ENCODE measurements at regions not wholly inside any gene's neighbourhood (a gene's known extent, or its start where the extent isn't known, plus 50 kb on each side); places are given as distances from the start of the nearest gene placed in this dataset.

- Mint-ChIP-seq H3K4me3 (no peak overlapping the region), H3K4me1 (no peaks in the 10 kb centered on the region), H3K27ac (no peak overlapping the region), H3K27me3 (peaks cover 45% of the 10 kb centered on the region), H3K36me3 (ENCODE audit: low read depth) (peaks cover 3% of the 10 kb centered on the region)
- DNase-seq (no peak), ATAC-seq (no peak)
- H3K9me3 ChIP-seq (ENCODE audit: control insufficient read depth, low read length, poor library complexity, severe bottlenecking) = no peaks in the 10 kb centered on the region
Observed at GRCh38 chr18:51390702-51391101, 193.2 kb upstream of the MEX3C start.

GRCh38 chr18:51391215-51391614 is 193.7 kb upstream of the MEX3C start:
- DNase-seq (no peak), ATAC-seq (no peak)
- H3K27me3 Mint-ChIP-seq = peaks cover 45% of the 10 kb centered on the region
- H3K27ac Mint-ChIP-seq = no peak overlapping the region
- H3K9me3 ChIP-seq (ENCODE audit: control insufficient read depth, low read length, poor library complexity, severe bottlenecking) = no peaks in the 10 kb centered on the region
- H3K4me1 Mint-ChIP-seq = no peaks in the 10 kb centered on the region
- H3K4me3 Mint-ChIP-seq = no peak overlapping the region
- H3K36me3 Mint-ChIP-seq (ENCODE audit: low read depth) = peaks cover 3% of the 10 kb centered on the region

GRCh38 chr18:51391731-51392130 is 194.2 kb upstream of the MEX3C start:
- Mint-ChIP-seq H3K36me3 (ENCODE audit: low read depth) (peaks cover 3% of the 10 kb centered on the region), H3K27me3 (peaks cover 44% of the 10 kb centered on the region), H3K4me3 (no peak overlapping the region), H3K4me1 (no peaks in the 10 kb centered on the region), H3K27ac (no peak overlapping the region)
- H3K9me3 ChIP-seq (ENCODE audit: control insufficient read depth, low read length, poor library complexity, severe bottlenecking) = no peaks in the 10 kb centered on the region
- ATAC-seq (no peak), DNase-seq (no peak)

- Mint-ChIP-seq H3K27ac (no peak overlapping the region), H3K4me1 (no peaks in the 10 kb centered on the region), H3K4me3 (no peak overlapping the region), H3K27me3 (peaks cover 28% of the 10 kb centered on the region), H3K36me3 (ENCODE audit: low read depth) (peaks cover 3% of the 10 kb centered on the region)
- H3K9me3 ChIP-seq (ENCODE audit: control insufficient read depth, low read length, poor library complexity, severe bottlenecking) = no peaks in the 10 kb centered on the region
- DNase-seq = no peak
- no peak for ATAC-seq
Observed at GRCh38 chr18:51397347-51397962, 200.0 kb upstream of the MEX3C start.

- Mint-ChIP-seq H3K36me3 (ENCODE audit: low read depth) (peaks cover 3% of the 10 kb centered on the region), H3K4me1 (no peaks in the 10 kb centered on the region), H3K27me3 (peaks cover 27% of the 10 kb centered on the region), H3K27ac (no peak overlapping the region), H3K4me3 (no peak overlapping the region)
- ATAC-seq (no peak), DNase-seq (no peak)
- no peaks in the 10 kb centered on the region for H3K9me3 ChIP-seq (ENCODE audit: control insufficient read depth, low read length, poor library complexity, severe bottlenecking)
Observed at GRCh38 chr18:51398104-51398503, 200.6 kb upstream of the MEX3C start.

GRCh38 chr18:51399491-51400122 is 202.1 kb upstream of the MEX3C start:
- no peak for ATAC-seq
- H3K9me3 ChIP-seq (ENCODE audit: control insufficient read depth, low read length, poor library complexity, severe bottlenecking) = no peaks in the 10 kb centered on the region
- Mint-ChIP-seq H3K4me1 (no peaks in the 10 kb centered on the region), H3K27me3 (peaks cover 16% of the 10 kb centered on the region), H3K4me3 (no peak overlapping the region), H3K36me3 (ENCODE audit: low read depth) (no peaks in the 10 kb centered on the region), H3K27ac (no peak overlapping the region)
- DNase-seq = no peak

GRCh38 chr18:51400721-51401120 is 203.2 kb upstream of the MEX3C start:
- DNase-seq (no peak), ATAC-seq (no peak)
- Mint-ChIP-seq H3K27ac (no peak overlapping the region), H3K4me3 (no peak overlapping the region), H3K4me1 (no peaks in the 10 kb centered on the region), H3K36me3 (ENCODE audit: low read depth) (no peaks in the 10 kb centered on the region), H3K27me3 (peaks cover 11% of the 10 kb centered on the region)
- no peaks in the 10 kb centered on the region for H3K9me3 ChIP-seq (ENCODE audit: control insufficient read depth, low read length, poor library complexity, severe bottlenecking)

- Mint-ChIP-seq H3K4me3 (no peak overlapping the region), H3K27ac (no peak overlapping the region), H3K27me3 (peaks cover 10% of the 10 kb centered on the region), H3K4me1 (no peaks in the 10 kb centered on the region), H3K36me3 (ENCODE audit: low read depth) (no peaks in the 10 kb centered on the region)
- DNase-seq (no peak), ATAC-seq (no peak)
- no peaks in the 10 kb centered on the region for H3K9me3 ChIP-seq (ENCODE audit: control insufficient read depth, low read length, poor library complexity, severe bottlenecking)
Observed at GRCh38 chr18:51401912-51402311, 204.4 kb upstream of the MEX3C start.

- no peaks in the 10 kb centered on the region for H3K9me3 ChIP-seq (ENCODE audit: control insufficient read depth, low read length, poor library complexity, severe bottlenecking)
- no peaks in the 10 kb centered on the region for H3K36me3 Mint-ChIP-seq (ENCODE audit: low read depth)
- H3K4me1 Mint-ChIP-seq = no peaks in the 10 kb centered on the region
- ATAC-seq (no peak), DNase-seq (no peak)
- H3K4me3 Mint-ChIP-seq = no peak overlapping the region
- no peak overlapping the region for H3K27ac Mint-ChIP-seq
- H3K27me3 Mint-ChIP-seq = peaks cover 6% of the 10 kb centered on the region
Observed at GRCh38 chr18:51404620-51405019, 207.1 kb upstream of the MEX3C start.

GRCh38 chr18:51405683-51406477 is 208.4 kb upstream of the MEX3C start:
- DNase-seq = no peak
- H3K9me3 ChIP-seq (ENCODE audit: control insufficient read depth, low read length, poor library complexity, severe bottlenecking) = no peaks in the 10 kb centered on the region
- H3K27me3 Mint-ChIP-seq = peaks cover 6% of the 10 kb centered on the region
- H3K27ac Mint-ChIP-seq = no peak overlapping the region
- no peak for ATAC-seq
- H3K4me3 Mint-ChIP-seq = no peak overlapping the region
- H3K4me1 Mint-ChIP-seq = no peaks in the 10 kb centered on the region
- no peaks in the 10 kb centered on the region for H3K36me3 Mint-ChIP-seq (ENCODE audit: low read depth)

- Mint-ChIP-seq H3K27ac (no peak overlapping the region), H3K36me3 (ENCODE audit: low read depth) (no peaks in the 10 kb centered on the region), H3K4me3 (no peak overlapping the region), H3K27me3 (peaks cover 3% of the 10 kb centered on the region), H3K4me1 (no peaks in the 10 kb centered on the region)
- DNase-seq (no peak), ATAC-seq (no peak)
- no peaks in the 10 kb centered on the region for H3K9me3 ChIP-seq (ENCODE audit: control insufficient read depth, low read length, poor library complexity, severe bottlenecking)
Observed at GRCh38 chr18:51417643-51418483, 220.4 kb upstream of the MEX3C start.

- DNase-seq (no peak), ATAC-seq (no peak)
- H3K4me3 Mint-ChIP-seq = no peak overlapping the region
- H3K36me3 Mint-ChIP-seq (ENCODE audit: low read depth) = no peaks in the 10 kb centered on the region
- H3K9me3 ChIP-seq (ENCODE audit: control insufficient read depth, low read length, poor library complexity, severe bottlenecking) = no peaks in the 10 kb centered on the region
- H3K27ac Mint-ChIP-seq = no peak overlapping the region
- peaks cover 29% of the 10 kb centered on the region for H3K27me3 Mint-ChIP-seq
- H3K4me1 Mint-ChIP-seq = no peaks in the 10 kb centered on the region
Observed at GRCh38 chr18:51425475-51425874, 228.0 kb upstream of the MEX3C start.

- H3K9me3 ChIP-seq (ENCODE audit: control insufficient read depth, low read length, poor library complexity, severe bottlenecking) = no peaks in the 10 kb centered on the region
- ATAC-seq (no peak), DNase-seq (no peak)
- Mint-ChIP-seq H3K4me1 (no peaks in the 10 kb centered on the region), H3K36me3 (ENCODE audit: low read depth) (no peaks in the 10 kb centered on the region), H3K27me3 (peaks cover 29% of the 10 kb centered on the region), H3K27ac (no peak overlapping the region), H3K4me3 (no peak overlapping the region)
Observed at GRCh38 chr18:51425889-51426288, 228.4 kb upstream of the MEX3C start.

All from T-helper 17 cell (primary cell).